ENCODE measurements at regions not wholly inside any gene's neighbourhood (a gene's known extent, or its start where the extent isn't known, plus 50 kb on each side); places are given as distances from the start of the nearest gene placed in this dataset.

- Histone ChIP-seq H3K9ac (ENCODE audit: low read length) (no peak overlapping the region), H4K20me1 (ENCODE audit: low read depth, low read length) (no peaks in the 10 kb centered on the region), H3K4me2 (ENCODE audit: low read depth, low read length, poor library complexity, severe bottlenecking) (no peak overlapping the region), H2AFZ (ENCODE audit: low read depth, low read length, severe bottlenecking) (no peak overlapping the region), H3K36me3 (ENCODE audit: low read length) (no peaks in the 10 kb centered on the region), H3K27me3 (ENCODE audit: low read length) (no peaks in the 10 kb centered on the region), H3F3A (ENCODE audit: insufficient read depth) (no peaks in the 10 kb centered on the region), H3K4me3 (ENCODE audit: insufficient read depth, low read length, poor library complexity, severe bottlenecking) (no peak overlapping the region), H3K9me3 (ENCODE audit: insufficient read depth, low read length) (no peaks in the 10 kb centered on the region; the same call in 1 of the 2 replicates), H3K79me2 (ENCODE audit: insufficient read depth, low read length) (no peaks in the 10 kb centered on the region), H3K27ac (ENCODE audit: low read depth, low read length) (no peak overlapping the region), H3K9me2 (replicated peaks; ENCODE audit: insufficient read depth, low read length) (no peaks in the 10 kb centered on the region)
- TF ChIP-seq EZH2phosphoT487 (conservative IDR thresholded peaks at IDR 0.05; ENCODE audit: low read length) (no peak), CTCF (IDR thresholded peaks at IDR 0.05; ENCODE audit: insufficient read depth, low read length, poor library complexity, severe bottlenecking) (no peak)
These were observed 1481.9 kb downstream of the PCDH9 start for GRCh38 chr13:65748227-65748626.

DNA sequence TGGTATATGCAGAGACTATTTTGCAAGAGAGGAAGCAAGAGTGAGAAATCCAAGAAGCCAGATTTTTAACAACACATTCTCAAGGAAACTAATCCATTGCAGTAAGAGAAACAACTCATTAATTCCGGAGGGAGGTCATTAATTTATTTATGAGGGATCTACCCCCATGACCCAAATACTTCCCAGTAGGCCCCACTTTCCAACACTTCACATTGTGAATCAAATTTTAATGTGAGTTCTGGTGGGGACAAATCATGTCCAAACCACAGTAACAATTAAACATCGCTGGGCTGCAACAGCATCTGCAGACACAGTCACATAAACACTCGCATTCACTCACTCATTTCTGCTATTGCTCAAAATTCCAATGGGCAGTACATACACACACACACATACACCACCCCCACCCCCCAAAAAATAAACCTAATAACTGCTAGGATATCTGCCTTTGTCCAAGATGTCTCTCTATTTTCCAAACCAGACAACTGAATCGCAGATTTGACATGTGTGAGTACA lies 1483.7 kb downstream of the PCDH9 start:
- Histone ChIP-seq H3K4me2 (ENCODE audit: low read depth, low read length, poor library complexity, severe bottlenecking) (no peak overlapping the region), H4K20me1 (ENCODE audit: low read depth, low read length) (no peaks in the 10 kb centered on the region), H3F3A (ENCODE audit: insufficient read depth) (no peaks in the 10 kb centered on the region), H3K9me3 (ENCODE audit: insufficient read depth, low read length) (no peaks in the 10 kb centered on the region; the same call in 1 of the 2 replicates), H2AFZ (ENCODE audit: low read depth, low read length, severe bottlenecking) (peak overlapping the region; percentile 26), H3K36me3 (ENCODE audit: low read length) (no peaks in the 10 kb centered on the region), H3K27me3 (ENCODE audit: low read length) (no peaks in the 10 kb centered on the region), H3K79me2 (ENCODE audit: insufficient read depth, low read length) (no peaks in the 10 kb centered on the region), H3K9me2 (replicated peaks; ENCODE audit: insufficient read depth, low read length) (no peaks in the 10 kb centered on the region), H3K4me3 (ENCODE audit: insufficient read depth, low read length, poor library complexity, severe bottlenecking) (no peak overlapping the region), H3K9ac (ENCODE audit: low read length) (no peak overlapping the region), H3K27ac (ENCODE audit: low read depth, low read length) (no peak overlapping the region)
- TF ChIP-seq CTCF (IDR thresholded peaks at IDR 0.05; ENCODE audit: insufficient read depth, low read length, poor library complexity, severe bottlenecking) (no peak), EZH2phosphoT487 (conservative IDR thresholded peaks at IDR 0.05; ENCODE audit: low read length) (no peak)

DNA sequence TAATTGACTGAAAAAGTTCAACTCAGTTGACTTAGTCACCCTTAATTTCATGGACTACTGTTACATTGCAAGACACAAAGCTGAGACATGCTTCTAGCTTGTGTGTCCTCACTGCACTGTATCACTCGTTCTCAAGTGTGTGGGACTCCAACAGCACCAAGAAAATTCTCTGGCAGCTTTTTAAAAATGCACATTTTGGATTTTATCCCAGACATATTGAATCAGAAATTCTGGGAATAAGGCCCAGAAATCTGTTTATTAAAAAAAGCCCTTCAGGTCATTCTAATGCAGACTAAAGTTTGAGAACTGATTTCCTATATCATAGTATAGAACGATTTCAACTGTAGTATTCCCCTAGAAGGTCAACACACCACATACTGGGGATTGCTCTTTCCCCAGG lies 1485.3 kb downstream of the PCDH9 start:
- no peaks in the 10 kb centered on the region for H3K27me3 ChIP-seq (ENCODE audit: low read length)
- H3K9ac ChIP-seq (ENCODE audit: low read length): no peak overlapping the region
- H4K20me1 ChIP-seq (ENCODE audit: low read depth, low read length): no peaks in the 10 kb centered on the region
- H3F3A ChIP-seq (ENCODE audit: insufficient read depth): no peaks in the 10 kb centered on the region
- no peak overlapping the region for H3K27ac ChIP-seq (ENCODE audit: low read depth, low read length)
- no peaks in the 10 kb centered on the region for H3K9me2 ChIP-seq (replicated peaks; ENCODE audit: insufficient read depth, low read length)
- no peak overlapping the region for H3K4me2 ChIP-seq (ENCODE audit: low read depth, low read length, poor library complexity, severe bottlenecking)
- H3K79me2 ChIP-seq (ENCODE audit: insufficient read depth, low read length): no peaks in the 10 kb centered on the region
- H3K36me3 ChIP-seq (ENCODE audit: low read length): no peaks in the 10 kb centered on the region
- H3K4me3 ChIP-seq (ENCODE audit: insufficient read depth, low read length, poor library complexity, severe bottlenecking): no peak overlapping the region
- TF ChIP-seq EZH2phosphoT487 (conservative IDR thresholded peaks at IDR 0.05; ENCODE audit: low read length) (no peak), CTCF (IDR thresholded peaks at IDR 0.05; ENCODE audit: insufficient read depth, low read length, poor library complexity, severe bottlenecking) (no peak)
- no peaks in the 10 kb centered on the region for H3K9me3 ChIP-seq (ENCODE audit: insufficient read depth, low read length)
- H2AFZ ChIP-seq (ENCODE audit: low read depth, low read length, severe bottlenecking): peak overlapping the region; percentile 27

Measured in SU-DHL-6 (cell line).